ENCODE measurements at regions not wholly inside any gene's neighbourhood (a gene's known extent, or its start where the extent isn't known, plus 50 kb on each side); places are given as distances from the start of the nearest gene placed in this dataset.

DNA sequence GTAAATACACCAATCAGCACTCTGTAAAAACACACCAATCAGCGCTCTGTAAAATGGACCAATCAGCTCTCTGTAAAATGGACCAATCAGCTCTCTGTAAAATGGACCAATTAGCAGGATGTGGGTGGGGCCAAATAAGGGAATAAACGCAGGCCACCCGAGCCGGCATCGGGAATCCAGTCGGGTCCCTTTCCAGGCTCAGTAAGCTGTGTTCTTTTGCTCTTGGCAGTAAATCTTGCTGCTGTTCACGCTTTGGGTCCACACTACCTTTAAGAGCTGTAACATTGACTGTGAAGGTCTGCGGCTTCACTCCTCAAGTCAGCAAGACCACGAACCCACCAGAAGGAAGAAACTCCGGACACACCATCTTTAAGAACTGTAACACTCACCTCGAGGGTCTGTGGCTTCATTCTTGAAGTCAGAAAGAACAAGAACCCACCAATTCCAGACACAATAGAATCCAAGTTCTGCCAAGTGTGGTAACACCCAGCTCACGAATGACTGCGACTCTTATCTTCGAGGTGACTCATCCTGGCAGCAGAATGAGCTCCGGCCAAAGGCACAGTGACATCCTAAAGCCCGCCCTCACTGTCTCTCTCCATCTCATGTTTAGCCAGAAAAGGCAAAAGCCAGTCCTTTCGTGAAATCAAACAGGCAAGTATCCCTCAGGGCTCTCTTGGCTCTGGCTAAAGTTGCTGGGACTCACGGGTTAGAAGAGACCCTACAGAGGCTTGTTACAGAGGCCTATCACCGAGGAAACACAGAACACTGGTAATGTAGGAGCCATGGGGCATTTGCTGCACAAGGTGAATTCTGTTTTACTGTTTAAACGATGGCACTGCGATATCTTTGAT is 155.2 kb downstream of the FAM43A start:
- H3K27me3 ChIP-seq (replicated peaks in 1 of 4; ENCODE audit: control extremely low read depth in 1 of 4, control insufficient read depth in 3 of 4, insufficient read depth in 4 of 4, low read length in 3 of 4): no peaks in the 10 kb centered on the region
- Mint-ChIP-seq H3K9me3 (ENCODE audit: insufficient read depth) (no peaks in the 10 kb centered on the region), H3K4me1 (no peaks in the 10 kb centered on the region), H3K27ac (no peak overlapping the region), H3K4me3 (no peak overlapping the region), H3K27me3 (no peaks in the 10 kb centered on the region)
- H3K4me3 ChIP-seq (ENCODE audit: control extremely low read depth in 1 of 5, extremely low read depth in 1 of 5, insufficient read depth in 1 of 5, low read depth in 2 of 5, low read length in 4 of 5): no peak overlapping the region
- H3K79me2 ChIP-seq (ENCODE audit: control insufficient read depth, insufficient read depth, low read length): no peaks in the 10 kb centered on the region
- no peak overlapping the region for H3K27ac ChIP-seq (ENCODE audit: low read length in 2 of 2)
- no peaks in the 10 kb centered on the region for H4K20me1 ChIP-seq (ENCODE audit: control insufficient read depth, insufficient read depth, low read length, poor library complexity, severe bottlenecking)
- intact Hi-C loops (cut with micrococcal nuclease): no loop called here
- no peak overlapping the region for H3K9ac ChIP-seq (ENCODE audit: low read length)
- no peak overlapping the region for H3K4me2 ChIP-seq (replicated peaks; ENCODE audit: low read depth, low read length, poor library complexity, severe bottlenecking)
- H2AFZ ChIP-seq (ENCODE audit: insufficient read depth, low read depth, low read length, poor library complexity, severe bottlenecking): no peak overlapping the region
- ATAC-seq (ENCODE audit: low read depth) (no peak), DNase-seq (no peak)
- POLR2A ChIA-PET: no interaction called here
- no peaks in the 10 kb centered on the region for H3K9me3 ChIP-seq (ENCODE audit: control extremely low read depth in 1 of 3, control insufficient read depth in 2 of 3, insufficient read depth in 1 of 3, low read length in 2 of 3)
- CTCF ChIA-PET: interaction anchor here (0.6 kb wide), 1 partner anchor 232 kb away, joined by 3 read pairs; no protein-coding TSS in a partner anchor
- H3K36me3 ChIP-seq (replicated peaks in 1 of 2; ENCODE audit: control extremely low read depth in 1 of 2, control insufficient read depth in 1 of 2, extremely low read depth in 1 of 2, insufficient read depth in 2 of 2, low read length in 1 of 2): no peaks in the 10 kb centered on the region
- 95% methylated on average over 18 of the region's 21 CpGs for WGBS (ENCODE audit: insufficient coverage)
- H3K4me1 ChIP-seq (ENCODE audit: control insufficient read depth in 2 of 2, insufficient read depth in 2 of 2, low read length in 2 of 2): no peaks in the 10 kb centered on the region
- no peak for TF ChIP-seq EZH2 (IDR thresholded peaks at IDR 0.05; ENCODE audit: borderline replicate concordance, insufficient read depth, low read depth, low read length, poor library complexity, severe bottlenecking)
- no peak for TF ChIP-seq CTCF (IDR thresholded peaks at IDR 0.05)

- DNase-seq (no peak), ATAC-seq (ENCODE audit: low read depth) (no peak)
- Histone ChIP-seq H4K20me1 (ENCODE audit: control insufficient read depth, insufficient read depth, low read length, poor library complexity, severe bottlenecking) (no peaks in the 10 kb centered on the region), H3K9ac (ENCODE audit: low read length) (no peak overlapping the region), H3K9me3 (ENCODE audit: control extremely low read depth in 1 of 3, control insufficient read depth in 2 of 3, insufficient read depth in 1 of 3, low read length in 2 of 3) (no peaks in the 10 kb centered on the region), H3K36me3 (replicated peaks in 1 of 2; ENCODE audit: control extremely low read depth in 1 of 2, control insufficient read depth in 1 of 2, extremely low read depth in 1 of 2, insufficient read depth in 2 of 2, low read length in 1 of 2) (no peaks in the 10 kb centered on the region), H3K4me3 (ENCODE audit: control extremely low read depth in 1 of 5, extremely low read depth in 1 of 5, insufficient read depth in 1 of 5, low read depth in 2 of 5, low read length in 4 of 5) (no peak overlapping the region), H3K79me2 (ENCODE audit: control insufficient read depth, insufficient read depth, low read length) (no peaks in the 10 kb centered on the region), H3K27me3 (replicated peaks in 1 of 4; ENCODE audit: control extremely low read depth in 1 of 4, control insufficient read depth in 3 of 4, insufficient read depth in 4 of 4, low read length in 3 of 4) (no peaks in the 10 kb centered on the region), H2AFZ (ENCODE audit: insufficient read depth, low read depth, low read length, poor library complexity, severe bottlenecking) (no peak overlapping the region), H3K4me2 (replicated peaks; ENCODE audit: low read depth, low read length, poor library complexity, severe bottlenecking) (no peak overlapping the region), H3K4me1 (ENCODE audit: control insufficient read depth in 2 of 2, insufficient read depth in 2 of 2, low read length in 2 of 2) (no peaks in the 10 kb centered on the region), H3K27ac (ENCODE audit: low read length in 2 of 2) (no peak overlapping the region)
- ChIA-PET CTCF (no interaction called here), POLR2A (no interaction called here)
- intact Hi-C loops (cut with micrococcal nuclease): no loop called here
- Mint-ChIP-seq H3K4me3 (no peak overlapping the region), H3K4me1 (no peaks in the 10 kb centered on the region), H3K9me3 (ENCODE audit: insufficient read depth) (no peaks in the 10 kb centered on the region), H3K27ac (no peak overlapping the region), H3K27me3 (no peaks in the 10 kb centered on the region)
- WGBS (ENCODE audit: insufficient coverage): 83% methylated on average over 1 of the region's 2 CpGs
- TF ChIP-seq EZH2 (IDR thresholded peaks at IDR 0.05; ENCODE audit: borderline replicate concordance, insufficient read depth, low read depth, low read length, poor library complexity, severe bottlenecking) (no peak), CTCF (IDR thresholded peaks at IDR 0.05) (no peak)
Observed at GRCh38 chr3:194841515-194841841, 155.8 kb downstream of the FAM43A start.

Measured in B cell (primary cell).